Ammon's horn (tissue), 1 donor: ENCODE measurements at regions not wholly inside any gene's neighbourhood (a gene's known extent, or its start where the extent isn't known, plus 50 kb on each side); places are given as distances from the start of the nearest gene placed in this dataset.
A peak's percentile ranks its signal among the peaks of the same experiment; 100 is the strongest.
"Not testable (repeated sequence)": the region's sequence is repeated elsewhere in the genome, so short reads cannot be mapped to it uniquely, and the experiment has no call there.

Experiments used
- DNase-seq: peaks from one replicate; pipeline ENCODE4 v3.0.0-alpha.2; 2016; ENCODE audit warnings: low spot score

DNA sequence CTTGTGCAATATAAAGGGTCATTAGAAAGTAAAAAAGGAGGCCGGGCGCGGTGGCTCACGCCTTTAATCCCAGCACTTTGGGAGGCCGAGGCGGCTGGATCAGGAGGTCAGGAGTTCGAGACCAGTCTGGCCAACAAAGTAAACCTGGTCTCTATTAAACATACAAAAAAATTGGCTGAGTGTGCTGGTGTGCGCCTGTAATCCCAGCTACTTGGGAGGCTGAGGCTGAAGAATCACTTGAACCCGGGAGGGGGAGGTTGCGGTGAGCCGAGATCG, 102.8 kb upstream of the TMPRSS2 start:
- DNase-seq: not testable (repeated sequence)

DNA sequence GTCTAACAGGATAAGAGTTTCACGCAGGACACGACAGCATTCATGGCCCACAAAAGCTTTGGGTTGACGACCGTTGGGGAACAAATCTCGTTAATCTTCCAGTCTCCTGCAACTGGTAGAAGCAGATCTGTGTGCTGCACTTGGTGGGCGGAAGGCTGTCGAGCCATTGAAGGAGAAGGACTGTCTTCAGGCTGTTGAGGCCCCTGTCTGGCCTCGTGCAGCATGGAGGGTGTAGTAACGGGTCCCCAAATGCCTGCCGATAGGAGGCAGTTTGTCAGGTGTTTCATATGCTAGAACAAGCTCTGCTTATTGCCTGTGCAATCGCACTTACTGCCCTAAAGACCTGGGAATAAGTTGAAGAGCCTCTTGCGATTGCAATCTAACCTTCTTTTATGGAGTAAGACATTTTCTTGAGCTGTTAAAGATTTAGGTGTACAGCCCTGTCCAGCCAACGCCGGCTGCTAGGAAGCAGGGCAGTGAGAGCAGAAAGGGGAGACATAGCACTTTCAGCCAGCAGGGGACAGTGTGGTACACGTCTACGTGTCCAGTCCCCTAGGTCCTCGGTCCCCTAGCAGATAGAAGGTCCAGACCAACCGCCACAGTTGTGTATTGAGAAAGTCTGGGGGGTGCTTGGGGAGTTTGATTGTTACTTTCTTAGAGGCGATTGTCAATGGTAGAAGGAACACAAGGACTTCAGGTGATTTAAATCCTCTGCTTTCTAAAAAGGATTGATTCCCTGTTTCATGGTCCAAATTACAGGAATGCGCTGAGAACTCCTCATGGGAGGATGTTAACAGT, 102.3 kb upstream of the TMPRSS2 start:
- peak; percentile 64 for DNase-seq

DNA sequence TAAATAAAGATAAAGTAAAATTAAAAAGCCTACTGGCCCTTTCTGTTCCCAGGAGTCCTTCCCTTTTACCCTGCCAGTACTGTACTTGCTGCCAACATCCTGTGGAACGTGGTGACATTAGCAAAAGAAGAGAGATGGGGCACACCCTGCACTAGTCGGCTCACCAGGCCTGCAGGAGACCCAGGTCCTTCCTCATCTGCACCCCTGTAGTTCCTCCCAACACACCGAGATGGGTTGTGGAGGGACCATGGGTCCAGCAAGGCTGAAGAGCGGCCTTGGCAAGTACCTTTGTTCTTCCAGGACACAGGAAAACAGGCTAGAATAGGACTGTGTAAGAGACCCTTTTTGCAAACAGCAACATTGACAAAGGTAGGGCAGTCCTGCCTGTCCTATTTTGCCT, 98.7 kb upstream of the TMPRSS2 start:
- no peak for DNase-seq

DNA sequence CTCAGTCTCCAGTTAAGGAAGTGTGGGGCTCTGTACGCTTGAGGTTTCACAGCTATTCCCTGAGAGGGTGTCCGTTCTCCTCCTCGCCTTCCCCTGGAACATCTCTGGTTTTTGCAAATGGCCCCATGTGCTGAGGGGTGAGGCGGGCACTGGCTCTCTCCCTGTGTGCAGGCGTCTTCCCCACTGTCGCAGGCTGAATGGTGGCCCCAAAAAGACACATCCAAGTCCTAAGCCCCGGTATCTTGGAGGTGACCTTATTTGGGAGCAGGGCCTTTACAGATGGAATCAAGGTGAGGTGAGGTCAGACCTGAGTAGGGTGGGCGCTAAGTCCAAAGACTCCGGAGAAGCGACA, 98.0 kb upstream of the TMPRSS2 start:
- DNase-seq: no peak

DNA sequence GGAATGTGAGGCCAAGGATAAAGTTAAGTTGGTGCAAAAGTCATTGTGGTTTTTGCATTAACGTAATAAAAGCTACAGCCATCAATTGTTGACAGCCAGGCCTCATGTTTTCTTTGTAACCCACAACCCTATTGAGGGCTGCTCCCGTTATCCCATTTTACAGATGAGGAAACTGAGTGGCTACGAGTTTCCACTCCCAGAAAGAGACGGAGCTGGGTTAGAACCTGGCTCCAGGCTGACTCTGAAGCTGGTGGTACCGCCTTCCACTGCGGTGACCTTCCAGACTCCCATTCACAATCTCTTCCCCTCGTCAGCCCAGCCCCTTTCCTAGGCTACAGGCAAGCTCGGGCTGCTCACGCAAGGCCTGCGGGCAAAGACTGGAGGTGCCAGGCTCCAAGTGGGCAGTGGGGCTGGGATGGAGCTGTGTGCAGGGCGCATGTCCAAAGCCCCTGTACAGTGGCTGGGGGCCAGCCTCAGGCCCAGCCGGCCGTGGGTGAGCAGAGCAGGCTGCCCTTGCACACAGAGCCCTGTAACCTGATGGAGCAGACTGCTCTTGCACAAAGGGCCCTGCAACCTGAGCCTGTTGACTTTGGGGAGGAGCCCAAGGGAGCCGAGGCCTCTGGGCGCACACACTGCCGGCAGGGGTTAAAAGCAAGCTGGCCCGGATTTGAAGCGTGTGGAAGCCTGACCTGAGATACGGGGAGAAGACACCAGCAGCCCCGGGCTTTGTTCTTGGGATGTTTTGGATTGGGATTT, 97.4 kb upstream of the TMPRSS2 start:
- DNase-seq: no peak

DNA sequence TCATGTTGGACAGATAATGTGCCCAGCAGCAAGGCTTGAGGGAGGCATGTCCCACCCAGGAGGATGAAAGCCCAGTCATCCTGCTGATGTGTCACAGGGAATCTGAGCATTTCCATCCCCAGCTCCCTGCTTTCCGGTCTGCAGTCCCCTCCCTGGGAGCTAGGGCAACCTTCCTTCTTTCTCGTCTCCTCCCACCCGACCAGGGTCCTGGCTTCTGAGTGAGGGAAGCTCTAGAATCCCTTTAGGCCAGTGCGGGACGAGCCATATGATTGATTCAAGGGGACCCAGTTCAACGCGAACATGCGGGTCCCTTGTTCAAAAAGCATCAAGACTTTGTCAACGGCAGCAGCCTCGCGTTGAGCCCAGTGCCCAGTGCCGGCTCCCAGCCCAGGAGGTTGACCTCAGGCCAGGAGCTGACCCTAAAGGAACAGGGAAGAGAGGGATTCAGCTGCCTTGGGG, 96.7 kb upstream of the TMPRSS2 start:
- DNase-seq: no peak

DNA sequence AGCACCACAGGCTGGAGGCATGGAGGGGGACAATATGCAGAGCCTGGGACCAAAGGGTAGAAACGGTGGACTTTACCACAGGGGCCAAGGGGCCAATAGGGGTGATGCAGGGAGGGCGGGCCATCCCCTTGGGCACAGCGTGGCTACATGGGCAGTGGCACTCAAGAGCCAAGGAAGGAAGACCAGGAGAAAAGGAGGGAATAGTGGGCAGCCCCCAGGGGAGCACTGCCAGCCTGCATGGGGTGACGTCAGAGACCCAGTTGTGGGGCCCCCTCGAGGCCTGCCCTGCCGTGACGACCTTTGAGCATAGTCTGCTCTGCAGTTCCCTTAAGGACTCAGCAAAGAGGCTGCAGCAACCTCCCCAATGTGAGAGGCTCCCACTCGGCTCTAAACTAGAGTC, 95.5 kb upstream of the TMPRSS2 start:
- DNase-seq: no peak

DNA sequence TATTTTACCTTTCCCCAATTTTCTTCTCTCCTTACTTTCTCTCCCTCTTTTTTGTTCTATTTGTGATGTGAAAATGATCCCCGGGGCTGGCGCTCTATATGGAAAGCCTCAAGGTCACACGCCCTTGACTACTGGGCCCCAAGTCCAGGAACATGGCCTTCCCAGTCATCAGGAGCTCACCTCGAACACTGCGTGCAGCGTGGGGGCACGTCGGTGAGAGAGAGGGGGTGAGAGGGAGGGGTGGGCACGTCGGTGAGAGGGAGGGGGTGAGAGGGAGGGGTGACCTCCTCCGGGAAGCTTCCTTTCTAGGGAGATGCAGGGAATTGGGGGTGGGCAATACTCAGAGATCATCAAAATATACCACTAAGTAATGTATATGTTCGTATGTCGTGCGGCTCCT, 94.6 kb upstream of the TMPRSS2 start:
- no peak for DNase-seq

DNA sequence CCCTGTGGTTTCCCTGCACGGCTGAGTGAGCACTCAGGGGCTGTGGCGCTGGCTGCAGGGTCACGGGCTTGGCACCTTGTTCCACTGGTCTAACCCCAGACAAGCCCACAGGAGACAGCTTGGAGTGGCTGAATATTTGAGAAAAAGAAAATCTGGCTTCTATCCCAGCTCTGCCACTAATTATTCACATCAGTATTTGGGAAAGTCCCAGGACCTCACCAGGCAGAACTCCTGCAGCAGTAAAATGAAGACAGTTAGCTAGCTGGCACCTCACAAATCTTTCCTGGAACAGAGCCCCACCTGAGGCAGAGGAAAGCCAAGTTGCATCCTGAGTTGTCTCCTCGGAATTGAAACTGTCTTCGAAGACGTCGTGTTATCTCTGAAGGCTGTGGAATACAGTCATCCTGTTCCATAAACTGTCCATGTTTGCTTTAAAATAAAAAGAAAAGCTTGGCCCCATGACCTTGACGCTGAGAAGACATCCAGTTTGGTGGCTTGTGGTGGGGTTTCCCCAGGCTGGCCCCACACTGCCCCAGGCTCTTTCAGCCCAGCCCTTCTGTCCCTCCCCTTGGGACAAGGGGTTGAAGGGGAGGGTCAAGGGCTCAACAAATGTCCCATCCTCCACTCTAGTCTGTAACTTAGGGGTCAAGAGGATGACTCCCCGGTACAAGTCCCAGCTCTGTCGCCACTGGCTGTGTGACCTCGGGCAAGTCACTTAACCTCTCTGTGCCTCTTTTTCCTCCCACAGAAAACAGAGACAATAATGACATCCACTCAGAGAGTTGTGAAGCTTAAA, 93.8 kb upstream of the TMPRSS2 start:
- DNase-seq: no peak

DNA sequence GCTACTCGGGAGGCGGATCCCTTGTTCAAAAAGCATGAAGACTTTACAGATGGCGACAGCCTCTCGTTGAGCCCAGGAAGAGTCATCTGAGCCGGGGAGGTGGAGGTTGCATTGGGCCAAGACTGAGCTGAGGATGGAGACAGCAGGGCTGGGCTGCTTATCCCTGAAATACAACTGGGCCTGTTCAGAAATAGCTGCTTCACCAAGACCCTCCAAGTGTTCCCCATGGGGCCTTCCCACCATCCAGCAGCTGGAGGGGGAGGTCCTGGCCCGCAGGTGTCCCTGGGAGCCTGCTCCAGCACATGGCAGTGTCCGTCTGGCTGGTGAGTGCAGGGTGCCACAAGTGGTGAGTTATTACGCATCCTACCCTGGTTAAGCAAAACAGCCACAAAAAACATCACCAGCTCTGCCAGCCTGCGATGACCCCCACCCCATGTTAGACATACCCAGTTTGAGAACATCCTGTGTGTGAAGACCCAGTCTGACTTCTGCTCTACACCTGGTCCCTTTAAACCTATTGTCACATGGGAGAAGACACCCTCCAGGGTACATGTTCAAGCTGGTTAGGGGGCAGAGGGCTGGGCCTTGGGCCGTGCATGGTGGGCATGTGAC, 93.1 kb upstream of the TMPRSS2 start:
- no peak for DNase-seq

DNA sequence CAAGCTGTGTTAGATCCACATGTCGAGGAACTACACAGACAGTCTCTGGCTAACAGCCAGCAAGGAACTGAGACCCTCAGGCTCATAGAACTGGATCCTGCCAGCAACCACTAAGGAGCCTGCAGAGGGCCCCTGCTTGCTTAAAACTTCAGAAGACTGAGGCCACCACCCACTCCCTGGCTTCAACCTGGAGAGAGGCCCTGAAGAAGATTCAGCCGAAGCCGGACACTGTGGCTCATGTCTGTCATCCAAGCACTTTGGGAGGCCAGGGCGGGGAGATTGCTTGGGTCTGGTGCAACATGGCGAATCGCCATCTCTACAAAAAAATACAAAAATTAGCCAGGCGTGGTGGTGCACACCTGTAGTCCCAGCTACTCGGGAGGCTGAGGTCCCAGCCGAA, 92.6 kb upstream of the TMPRSS2 start:
- DNase-seq: no peak

DNA sequence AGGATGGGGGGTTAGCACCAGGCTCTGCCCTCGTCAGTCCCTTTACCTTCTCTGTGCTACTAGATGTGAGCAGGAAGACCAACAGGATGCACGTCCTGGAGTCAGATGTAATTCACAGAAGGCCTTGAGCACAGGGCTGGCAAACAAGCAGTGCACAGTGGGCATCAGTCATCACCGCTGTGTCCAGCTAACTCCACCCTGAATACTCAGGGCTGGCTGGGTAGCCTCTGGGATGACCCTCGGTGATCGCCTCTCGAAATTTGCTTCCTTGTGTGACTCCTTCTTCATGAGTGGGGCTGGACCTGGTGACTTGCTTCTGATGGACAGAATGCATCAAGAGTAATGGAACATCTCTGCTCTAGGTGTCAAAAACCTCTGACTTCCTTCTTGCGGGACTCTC, 92.2 kb upstream of the TMPRSS2 start:
- no peak for DNase-seq

DNA sequence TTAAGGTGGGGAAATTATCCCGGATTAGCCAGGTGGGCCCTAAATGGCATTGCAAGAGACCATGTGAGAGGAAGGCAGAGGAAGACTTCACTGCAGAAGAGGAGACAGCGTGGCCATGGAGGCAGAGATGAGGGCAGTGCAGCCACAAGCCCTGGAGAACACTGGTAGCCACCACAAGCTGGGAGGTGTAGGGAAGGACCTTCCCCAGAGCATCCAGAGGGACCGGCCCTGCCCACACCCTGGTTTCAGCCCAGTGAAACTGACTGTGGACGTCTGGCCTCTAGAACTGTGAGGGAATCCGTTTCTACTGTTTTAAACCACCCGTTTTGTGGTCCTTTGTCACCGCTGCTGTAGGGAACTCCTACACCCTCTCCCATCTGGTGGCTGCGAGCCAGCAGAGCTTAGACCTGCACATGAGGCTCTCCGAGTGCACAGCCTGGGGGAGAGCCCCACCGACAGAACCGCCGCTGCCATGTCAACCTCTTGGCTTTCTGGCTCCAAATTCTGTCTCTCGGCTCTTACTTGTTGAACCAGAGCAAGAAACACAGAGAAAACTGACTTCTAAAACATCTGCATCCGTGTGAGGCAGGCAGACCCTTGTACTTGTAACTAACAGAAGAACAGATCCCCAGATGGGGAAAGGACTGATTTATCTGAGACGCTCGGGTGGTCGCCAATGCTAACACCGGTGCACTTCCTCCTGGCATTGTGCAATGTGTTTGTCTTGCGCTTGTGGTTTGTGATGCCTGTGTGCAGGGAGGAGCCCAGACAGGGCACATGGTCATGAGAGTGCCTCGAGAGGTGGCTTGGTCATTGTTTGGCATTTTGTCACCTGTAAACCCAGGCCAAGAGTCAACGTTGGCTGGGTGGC, 90.8 kb upstream of the TMPRSS2 start:
- no peak for DNase-seq

DNA sequence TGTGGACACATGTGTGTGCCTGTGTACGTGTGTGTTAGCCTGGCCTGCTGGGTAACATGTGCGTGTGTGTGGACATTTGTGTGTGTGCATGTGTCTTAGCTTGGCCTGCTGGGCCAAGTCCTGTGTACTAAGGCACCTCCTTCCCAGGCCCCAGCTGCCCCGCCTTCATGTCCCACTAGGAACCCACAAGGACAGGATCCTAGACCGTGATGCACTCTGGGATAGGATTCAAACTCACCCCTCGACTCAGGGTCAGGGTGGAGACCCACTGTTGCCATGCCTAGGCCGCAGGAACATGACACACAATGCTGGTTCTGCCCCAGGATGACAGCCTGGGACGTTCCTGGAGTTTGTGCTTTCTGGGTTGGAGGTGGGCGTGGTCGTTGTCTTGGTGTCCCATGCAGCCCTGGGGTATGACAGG, 89.9 kb upstream of the TMPRSS2 start:
- DNase-seq: no peak

DNA sequence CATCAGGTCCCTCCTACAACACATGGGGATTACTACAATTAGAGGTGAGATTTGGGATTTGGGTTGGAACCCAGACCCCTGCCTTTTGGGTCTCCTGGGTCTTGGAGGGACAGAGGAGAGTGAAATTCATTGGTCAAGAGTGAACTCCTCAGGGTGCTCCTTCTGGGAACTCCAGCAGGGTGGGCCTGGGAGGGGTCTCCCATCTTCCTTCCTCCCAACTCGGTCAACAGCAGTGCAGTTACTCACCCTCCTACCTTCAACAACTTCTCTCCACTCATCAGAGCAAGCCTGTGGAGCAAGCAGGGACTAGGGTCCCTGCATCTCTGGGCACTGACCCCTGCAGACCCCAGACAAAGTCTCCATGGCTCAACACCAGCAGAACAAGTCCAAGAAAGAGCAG, 89.3 kb upstream of the TMPRSS2 start:
- DNase-seq: no peak

DNA sequence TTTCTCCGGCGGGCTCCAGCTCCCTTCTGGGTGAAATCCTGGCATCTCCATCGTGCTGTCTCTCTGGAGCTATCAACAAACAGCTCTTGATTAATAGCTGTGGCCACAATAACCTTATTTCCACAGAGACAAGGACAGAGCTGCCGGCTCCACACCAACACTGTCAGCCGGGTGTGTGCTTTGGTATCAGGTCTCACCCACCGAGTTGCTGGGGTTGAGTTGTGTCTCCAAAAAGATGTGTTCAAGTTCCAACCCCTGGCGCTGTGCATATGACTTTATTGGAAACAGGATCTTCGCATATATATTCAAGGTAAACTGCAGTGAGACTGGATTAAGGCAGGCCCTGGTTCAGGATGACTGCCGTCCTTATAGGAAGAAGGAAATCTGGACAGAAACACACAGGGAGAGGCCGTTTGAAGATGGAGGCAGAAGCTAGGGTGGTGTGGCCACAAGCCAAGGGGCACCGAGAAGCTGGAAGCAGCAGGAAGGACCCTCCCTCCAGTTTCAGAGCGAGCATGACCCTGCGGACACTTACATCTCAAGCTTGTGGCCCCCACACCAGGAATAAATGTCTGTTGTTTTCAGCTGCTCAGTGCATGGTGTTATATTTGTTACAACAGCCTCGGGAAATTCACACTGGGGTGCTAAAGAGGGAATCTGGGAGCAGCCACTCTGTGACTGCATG, 88.4 kb upstream of the TMPRSS2 start:
- DNase-seq: no peak

DNA sequence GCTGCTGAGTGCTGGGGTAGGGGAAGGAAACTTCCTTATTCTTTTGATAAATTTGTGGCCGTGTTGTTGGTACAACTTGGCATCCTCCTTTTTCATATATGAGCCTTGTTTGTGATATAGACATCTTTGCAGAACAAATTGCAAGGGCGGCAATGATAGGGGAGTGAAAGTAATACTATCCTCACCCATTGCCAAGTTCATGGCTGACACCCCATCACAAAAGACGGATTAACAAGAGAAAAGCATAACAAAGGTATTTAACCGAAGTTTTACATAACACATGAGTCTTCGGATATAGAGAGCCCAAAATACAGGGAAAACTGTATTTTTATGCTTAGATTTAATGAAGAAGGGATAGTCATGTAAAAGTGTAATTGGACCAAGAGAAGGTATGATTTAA, 86.3 kb upstream of the TMPRSS2 start:
- DNase-seq: no peak

DNA sequence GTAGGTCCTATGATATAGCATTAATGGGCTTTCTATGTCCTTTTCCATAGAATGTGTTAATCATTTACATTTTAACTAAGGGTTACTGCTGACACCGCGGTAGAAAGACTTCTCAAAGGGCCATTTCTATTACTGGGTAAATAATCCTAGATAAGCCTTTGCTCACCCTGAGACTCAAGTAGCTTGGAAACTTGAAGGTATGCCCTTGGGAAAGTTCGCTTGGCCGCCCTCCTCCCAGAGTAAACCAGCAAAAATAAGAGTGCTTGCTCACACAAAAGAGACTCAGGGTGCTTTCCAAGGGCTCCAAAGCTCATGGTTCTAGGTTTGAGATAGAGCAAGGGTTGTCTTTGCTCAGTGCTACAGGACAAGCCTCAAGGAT, 85.8 kb upstream of the TMPRSS2 start:
- DNase-seq: no peak

DNA sequence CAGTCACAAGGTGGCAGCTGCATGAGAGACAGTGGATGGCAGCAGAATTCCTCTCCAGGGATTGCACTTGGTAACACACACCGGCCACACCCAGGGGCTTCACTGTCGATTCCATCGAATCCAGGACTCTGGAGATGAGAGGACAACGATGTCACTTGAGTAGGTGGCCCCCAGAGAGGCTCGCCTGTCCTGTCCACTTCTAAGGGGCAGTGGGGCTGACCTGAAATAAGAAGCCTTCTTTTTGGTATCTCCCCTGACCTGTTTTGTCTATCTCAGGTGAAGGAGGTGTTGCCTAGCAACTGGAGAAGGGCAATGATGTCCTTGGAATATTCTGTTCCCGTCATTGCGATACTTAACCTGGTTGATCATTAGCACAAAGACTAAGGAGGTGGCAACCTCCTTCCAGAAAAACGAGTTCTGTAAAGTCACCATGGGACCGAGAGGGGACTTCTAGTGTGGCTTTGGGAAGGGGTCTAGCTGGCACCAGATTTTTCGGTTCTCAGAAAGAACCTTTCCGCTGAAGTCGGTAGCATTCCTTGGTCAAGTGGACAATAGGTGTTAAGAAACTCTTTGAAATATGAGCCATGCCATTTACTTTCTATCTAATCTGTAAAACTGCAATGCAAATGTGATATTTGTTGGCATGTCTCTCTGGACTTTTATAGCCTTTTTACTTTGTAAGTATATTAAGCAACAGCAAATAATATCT, 85.2 kb upstream of the TMPRSS2 start:
- no peak for DNase-seq

DNA sequence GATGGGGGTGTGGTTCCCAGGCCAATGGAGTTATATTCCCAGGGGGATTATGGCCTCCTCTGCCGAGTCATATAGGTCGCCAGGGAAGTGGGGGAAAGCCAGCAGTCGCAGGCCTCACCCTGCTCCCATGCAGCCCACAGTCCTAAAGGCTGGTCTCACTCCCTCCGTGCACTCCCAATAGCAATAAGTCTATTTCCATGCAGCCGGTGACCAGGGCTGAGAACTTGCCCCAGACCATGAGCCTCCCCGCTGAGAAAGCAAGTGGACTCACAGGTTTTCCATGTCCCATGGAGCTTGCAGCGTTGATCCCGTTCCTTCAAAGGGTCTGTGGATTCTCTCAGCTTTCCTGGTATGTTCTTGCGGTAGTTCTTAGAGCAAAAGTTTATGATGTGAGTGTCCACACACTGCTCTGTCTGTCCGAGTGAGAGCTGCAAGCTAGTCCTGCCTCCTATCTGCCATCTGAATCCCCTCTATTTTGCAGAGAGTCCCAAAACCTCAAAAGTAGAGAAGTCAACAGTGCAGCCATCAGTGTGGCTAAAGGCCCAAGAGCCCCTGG, 81.7 kb upstream of the TMPRSS2 start:
- DNase-seq: no peak
